GM19324 (cell line): ENCODE measurements at regions not wholly inside any gene's neighbourhood (a gene's known extent, or its start where the extent isn't known, plus 50 kb on each side); places are given as distances from the start of the nearest gene placed in this dataset.

Experiments used
- ATAC-seq: cut with Tn5 transposase; IDR thresholded peaks from one replicate; pipeline ENCODE4 v1.9.1; 2021; ENCODE audit warnings: mild to moderate bottlenecking, moderate library complexity; ENCODE audit not compliant: unreplicated experiment, low FRiP score

DNA sequence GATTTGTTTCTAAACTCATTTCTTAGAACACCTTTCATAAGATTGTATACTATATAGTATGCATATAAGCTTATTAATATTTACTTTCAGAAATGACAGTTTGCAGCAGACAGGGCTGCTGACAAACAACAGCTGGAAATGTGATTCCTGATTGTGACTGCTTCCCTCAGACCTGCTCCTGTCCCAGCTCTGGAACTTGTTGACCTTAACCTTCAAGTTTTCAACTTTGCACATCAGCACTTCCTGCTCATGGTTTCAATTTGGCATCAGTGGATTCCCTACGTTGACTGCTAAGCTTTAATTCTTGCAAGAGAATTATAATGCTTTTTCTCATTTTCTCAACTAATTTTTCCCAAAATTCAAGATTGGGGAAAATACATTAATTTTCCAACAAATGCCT lies 459.2 kb upstream of the ACVR2A start:
- no peak for ATAC-seq

GRCh38 chr2:147384659-147385058 lies 460.2 kb upstream of the ACVR2A start:
- ATAC-seq: no peak

- no peak for ATAC-seq
These were observed 462.4 kb upstream of the ACVR2A start for GRCh38 chr2:147382322-147382948.

DNA sequence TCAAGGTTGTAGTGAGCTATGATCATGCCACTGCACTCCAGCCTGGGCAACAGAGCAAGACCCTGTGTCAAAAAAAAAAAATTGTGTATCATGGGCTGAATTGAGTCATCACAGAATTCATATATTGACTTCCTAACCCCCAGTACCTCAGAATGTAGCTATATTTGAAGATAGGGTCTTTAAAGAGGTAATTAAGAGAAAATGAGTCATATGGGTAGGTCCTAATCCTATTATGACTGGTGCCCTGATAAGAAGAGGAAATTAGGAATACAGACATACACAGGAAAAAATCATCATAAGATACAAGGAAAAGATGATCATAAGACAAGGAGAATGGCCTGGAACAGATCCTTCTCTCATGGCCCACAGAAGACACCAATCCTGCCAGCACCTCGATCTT lies 466.4 kb upstream of the ACVR2A start:
- no peak for ATAC-seq

DNA sequence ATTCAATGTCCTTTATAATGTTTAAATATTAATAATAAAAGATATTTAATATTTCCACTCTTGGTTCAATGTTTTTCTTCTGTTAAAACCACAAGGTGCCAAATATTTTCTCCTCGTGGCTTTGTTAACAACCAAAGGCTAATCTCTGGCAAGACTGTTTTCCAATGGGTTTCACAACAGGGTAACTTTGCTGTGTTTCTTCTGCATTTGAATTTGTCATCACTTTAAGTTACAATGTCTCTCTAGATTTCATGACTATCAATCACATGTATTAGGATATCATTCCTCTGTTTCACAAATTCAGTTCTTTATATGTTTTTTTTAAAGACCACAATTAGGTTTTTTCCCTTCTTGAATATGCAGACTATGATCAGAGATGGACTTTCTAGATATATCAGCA lies 469.8 kb upstream of the ACVR2A start:
- ATAC-seq: no peak

DNA sequence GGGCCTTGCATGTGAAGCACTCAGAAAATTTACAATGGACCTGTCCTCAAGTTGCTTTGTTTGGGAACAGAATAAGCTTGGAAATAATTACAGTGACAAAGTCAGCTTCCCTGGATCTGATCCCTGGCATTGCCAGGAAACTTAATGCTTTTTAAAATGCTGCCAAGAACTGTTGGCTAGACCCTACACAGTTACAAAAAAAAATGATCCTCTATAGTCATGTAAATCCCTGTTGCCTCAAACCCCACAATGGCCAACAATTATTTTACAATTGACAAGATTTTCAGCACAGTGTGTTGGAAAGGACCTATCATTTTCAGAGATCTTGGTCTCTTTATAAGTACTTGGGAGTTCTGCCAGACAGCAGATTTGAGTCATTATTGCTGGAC lies 470.4 kb upstream of the ACVR2A start:
- no peak for ATAC-seq

DNA sequence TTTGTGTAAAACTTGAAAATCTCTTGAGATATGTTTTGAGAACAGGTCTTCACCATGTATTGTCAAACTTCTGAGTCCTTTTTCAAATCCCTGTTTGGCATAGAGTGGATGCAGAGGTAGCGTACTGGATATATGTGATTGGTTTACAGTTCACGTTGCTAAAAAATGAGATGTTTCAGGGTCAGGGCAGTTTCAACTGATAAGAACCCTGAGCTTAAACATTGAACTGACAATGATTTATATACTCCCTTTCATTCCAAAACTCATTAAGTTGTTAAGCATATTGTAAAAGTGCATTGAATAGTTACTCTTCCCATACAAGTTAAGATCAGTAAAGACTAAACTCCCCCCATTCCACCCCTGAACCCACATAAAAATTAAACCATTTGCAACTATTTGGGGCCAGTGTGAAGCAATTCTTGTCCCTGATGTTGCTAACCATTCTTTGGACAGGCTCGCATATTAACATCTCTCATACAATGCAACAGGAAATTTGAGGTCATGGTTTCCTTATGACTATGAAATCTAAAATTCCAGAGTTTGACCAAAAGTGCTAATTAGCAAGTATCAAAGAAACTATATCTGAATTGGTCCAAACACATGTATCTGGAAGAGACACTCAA lies 470.9 kb upstream of the ACVR2A start:
- ATAC-seq: no peak

DNA sequence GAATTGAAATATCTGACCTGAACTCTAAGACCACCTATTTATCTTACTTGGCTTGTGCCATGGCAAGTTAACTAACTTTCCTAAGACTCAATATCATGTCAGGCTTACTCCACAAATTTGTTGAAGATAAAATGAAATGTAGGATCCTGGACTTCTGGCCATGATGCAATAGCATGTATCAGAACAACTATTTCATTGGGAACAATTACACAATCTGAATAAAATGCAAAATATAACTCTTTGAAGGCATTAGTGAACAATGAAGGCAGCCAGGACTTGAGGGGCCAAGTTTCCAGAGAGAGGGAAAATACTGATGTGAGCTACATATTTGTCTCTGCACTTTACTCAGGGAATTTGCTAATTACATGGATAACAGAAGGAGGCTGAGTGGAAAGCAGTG lies 476.5 kb upstream of the ACVR2A start:
- no peak for ATAC-seq

DNA sequence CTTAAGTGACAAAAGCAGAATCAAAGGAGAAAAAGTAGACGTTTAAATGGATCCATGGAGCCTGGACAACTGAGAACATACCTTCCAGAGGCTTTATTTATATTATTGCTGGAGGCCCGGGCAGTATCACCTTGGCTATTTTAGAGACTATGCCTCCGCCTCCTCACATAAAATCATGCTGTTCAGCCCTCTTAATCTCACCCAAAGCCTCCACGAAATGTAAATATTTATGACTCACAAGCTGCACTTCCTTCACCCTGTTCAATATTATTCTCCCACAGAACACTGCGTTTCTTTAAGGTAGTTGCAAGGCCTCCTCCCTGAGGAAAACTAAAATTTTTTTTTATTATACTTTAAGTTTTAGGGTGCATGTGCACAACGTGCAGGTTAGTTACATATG lies 478.6 kb upstream of the ACVR2A start:
- no peak for ATAC-seq

DNA sequence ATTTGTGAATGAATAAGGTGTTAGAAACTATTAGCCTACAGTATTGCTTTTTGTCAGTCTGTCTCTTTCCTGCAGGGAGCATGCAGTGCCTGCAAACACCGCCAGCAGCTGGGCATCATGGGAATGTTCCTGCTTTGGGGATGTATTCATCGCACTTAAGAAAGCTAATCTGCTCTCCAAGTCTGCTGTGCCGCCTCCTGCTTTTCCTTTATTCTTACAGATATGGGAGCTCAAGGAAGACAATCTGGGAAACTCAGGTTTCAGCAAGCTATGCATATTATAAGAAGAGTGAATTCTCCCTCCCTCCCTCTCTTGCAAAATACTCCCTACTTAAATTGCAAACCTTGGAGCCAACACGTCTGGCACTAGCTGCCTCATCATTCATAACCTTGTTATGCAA lies 479.2 kb upstream of the ACVR2A start:
- ATAC-seq: no peak

GRCh38 chr2:147364597-147364996 lies 480.2 kb upstream of the ACVR2A start:
- ATAC-seq: peak; percentile 54

DNA sequence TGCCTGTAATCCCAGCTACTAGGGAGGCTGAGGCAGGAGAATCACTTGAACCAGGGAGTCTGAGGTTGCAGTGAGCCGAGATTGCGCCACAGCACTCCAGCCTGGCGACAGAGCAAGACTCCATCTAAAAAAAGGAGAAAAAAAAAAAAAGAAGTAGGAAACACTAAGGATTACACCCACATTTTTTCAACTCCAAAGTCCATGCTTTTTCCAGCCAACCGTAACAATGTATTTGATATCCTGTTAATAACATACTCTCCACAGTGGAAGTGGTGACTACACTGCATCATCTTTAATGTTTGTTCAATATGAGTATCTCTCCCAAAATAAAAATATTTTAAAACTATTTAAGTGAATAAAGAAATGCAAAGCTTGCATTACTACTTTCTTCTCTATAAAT lies 481.6 kb upstream of the ACVR2A start:
- no peak for ATAC-seq

GRCh38 chr2:147358375-147358774 lies 486.5 kb upstream of the ACVR2A start:
- no peak for ATAC-seq

DNA sequence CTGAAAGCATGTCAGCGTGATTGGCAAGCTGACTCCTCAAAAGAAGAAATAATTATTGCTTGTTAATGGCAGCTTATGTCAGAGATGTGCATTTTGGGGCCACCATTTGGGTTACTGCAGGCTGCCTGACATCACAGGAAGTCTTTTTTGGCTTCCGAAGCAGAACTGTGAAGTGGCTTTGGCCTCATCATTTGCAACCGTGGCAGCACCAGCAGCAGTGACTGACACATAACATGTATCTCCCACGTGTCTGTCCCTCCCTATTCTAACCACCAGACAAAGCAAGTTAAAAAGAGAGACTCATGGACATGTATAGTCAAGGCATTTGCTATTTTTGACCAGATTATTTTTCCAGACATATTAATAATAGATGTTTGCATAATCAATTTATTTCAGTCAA lies 488.7 kb upstream of the ACVR2A start:
- peak; percentile 52 for ATAC-seq

GRCh38 chr2:147355706-147356105 lies 489.1 kb upstream of the ACVR2A start:
- no peak for ATAC-seq

DNA sequence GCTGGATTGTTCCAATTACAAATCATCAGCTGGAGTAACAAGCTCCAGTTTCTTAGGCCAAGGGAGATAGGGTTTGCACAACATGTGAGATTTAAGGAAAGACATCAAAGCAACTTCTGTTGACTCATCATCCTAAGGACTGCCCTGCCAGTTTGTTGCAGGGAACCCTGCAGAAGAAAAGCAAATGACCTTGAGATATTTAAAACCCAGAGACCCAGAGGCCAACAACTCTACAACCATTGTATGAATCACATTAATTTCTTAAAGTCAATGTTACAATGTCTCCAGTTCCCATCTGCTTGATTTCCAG lies 491.8 kb upstream of the ACVR2A start:
- no peak for ATAC-seq

DNA sequence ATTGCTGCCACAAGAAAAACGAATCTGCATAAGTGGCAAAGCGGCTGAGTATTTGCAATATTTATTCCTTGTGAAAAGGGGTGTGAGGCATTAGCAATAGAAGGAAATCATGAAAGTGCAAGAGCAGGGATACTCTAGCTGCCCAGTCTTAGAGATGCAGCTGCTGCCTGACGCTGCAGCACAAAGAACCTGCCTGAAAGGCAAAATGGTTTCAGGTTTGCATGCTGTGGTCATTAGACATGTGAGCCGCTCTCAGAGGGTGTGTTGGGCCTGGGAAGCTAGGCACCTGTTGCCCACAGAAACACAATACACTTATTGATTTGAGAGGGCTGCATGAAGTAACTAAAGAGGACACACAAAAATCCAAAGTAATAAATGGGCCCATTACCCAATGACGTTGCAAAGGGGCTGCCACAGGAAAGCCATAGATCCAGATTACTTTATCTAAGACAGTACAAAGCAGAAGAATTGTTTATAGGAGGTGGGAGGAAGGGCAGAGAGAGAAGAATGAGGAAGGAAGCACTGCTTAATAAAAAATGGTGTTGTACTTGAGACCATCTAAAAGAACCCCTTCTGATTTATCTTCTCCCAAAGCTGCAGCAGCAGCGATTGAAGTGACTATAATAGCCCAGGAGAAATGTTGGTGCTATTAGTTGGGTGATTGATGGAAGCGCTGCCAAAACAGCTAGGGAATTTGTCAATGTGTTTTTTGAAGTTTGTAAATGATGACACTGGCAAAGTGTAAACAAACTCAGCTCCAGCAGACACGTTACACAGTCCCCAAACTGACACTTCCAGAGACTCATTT lies 492.4 kb upstream of the ACVR2A start:
- ATAC-seq: peak; percentile 82

GRCh38 chr2:147351784-147352183 lies 493.0 kb upstream of the ACVR2A start:
- ATAC-seq: no peak

GRCh38 chr2:147348931-147349555 lies 495.8 kb upstream of the ACVR2A start:
- no peak for ATAC-seq

DNA sequence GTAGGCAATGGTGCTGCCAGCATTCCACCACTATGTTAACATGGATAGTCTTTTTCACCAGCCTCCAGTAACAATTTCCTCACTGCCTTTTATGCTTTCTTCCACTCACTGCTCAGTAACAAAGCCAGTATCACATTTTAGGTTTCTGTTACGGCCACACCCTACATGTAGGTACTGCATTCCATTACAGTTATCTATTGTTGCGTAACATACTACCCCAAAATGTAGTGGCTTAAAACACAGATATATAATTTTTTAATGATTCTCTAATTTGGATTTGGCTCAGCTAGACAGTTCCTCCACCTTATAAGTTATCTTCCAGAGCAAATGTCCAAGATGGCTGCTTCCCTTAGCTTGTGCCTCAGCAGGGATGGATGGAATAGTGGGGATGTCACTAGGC lies 498.7 kb upstream of the ACVR2A start:
- ATAC-seq: no peak

- no peak for ATAC-seq
These were observed 499.6 kb upstream of the ACVR2A start for GRCh38 chr2:147345246-147345645.

- no peak for ATAC-seq
These were observed 502.5 kb upstream of the ACVR2A start for GRCh38 chr2:147342329-147342728.
